Heart right ventricle (tissue), 16 donors: ENCODE measurements at regions not wholly inside any gene's neighbourhood (a gene's known extent, or its start where the extent isn't known, plus 50 kb on each side); places are given as distances from the start of the nearest gene placed in this dataset.

Experiments
- ATAC-seq, 8 donors: fragments of 200-7000 bp; cut with Tn5 transposase; one replicate each; pipeline ENCODE4 v1.9.1; 2020; ENCODE audit warnings: mild to moderate bottlenecking in 8 of 8, moderate library complexity in 8 of 8, moderate number of reproducible peaks in 1 of 8
- DNase-seq, 2 donors: peaks; one replicate each; pipeline ENCODE4 v3.0.0-alpha.2; 2020
- H3K27ac ChIP-seq, 10 donors: fragments of 200-600 bp; sonication (generic) in 2 of 10; one replicate each; pipeline versions ENCODE4 v1.5.0 to v1.8.0; 2020 to 2022; ENCODE audit warnings: mild to moderate bottlenecking in 3 of 10
- H3K27me3 ChIP-seq, 7 donors: fragments of 200-600 bp; one replicate each; pipeline ENCODE4 v1.8.0; 2021 to 2022; ENCODE audit warnings: mild to moderate bottlenecking in 2 of 7
- H3K36me3 ChIP-seq, 9 donors: fragments of 200-600 bp; sonication (generic) in 1 of 9; one replicate each; pipeline versions ENCODE4 v1.5.0 to v1.8.0; 2020 to 2022; ENCODE audit warnings: mild to moderate bottlenecking in 2 of 9
- H3K4me1 ChIP-seq, 9 donors: fragments of 200-600 bp; sonication (generic) in 1 of 9; one replicate each; pipeline versions ENCODE4 v1.5.0 to v1.8.0; 2020 to 2022; ENCODE audit warnings: mild to moderate bottlenecking in 4 of 9
- H3K4me3 ChIP-seq, 10 donors: fragments of 200-600 bp; sonication (generic) in 2 of 10; one replicate each; pipeline versions ENCODE4 v1.5.0 to v1.8.0; 2020 to 2022; ENCODE audit warnings: mild to moderate bottlenecking in 7 of 10, moderate library complexity in 2 of 10
- H3K9me3 ChIP-seq, 11 donors: fragments of 200-600 bp in 10 of 11; sonication (generic) in 2 of 11; one replicate each; pipeline versions ENCODE4 v1.5.0 to v1.8.0; 2013 to 2022; ENCODE audit warnings: mild to moderate bottlenecking in 2 of 11, control low read depth in 1 of 11, moderate library complexity in 1 of 11
- WGBS, 2 donors: extraction: QIAGEN DNeasy Blood & Tissue Kit; methylation state at CpG; one replicate each; pipeline ENCODE4 v1.1.7; 2013; ENCODE audit warnings: inconsistent platforms in 1 of 2; 5-methylcytosine and 5-hydroxymethylcytosine counted together
- intact Hi-C, 10 donors: fragments of 100-400 bp; cut with DNase I; formaldehyde crosslinking; loops; one replicate each; pipeline versions ENCODE4 v1.11.1 to v1.14.2; 2022
- TF ChIP-seq, protein P1 (sequence below), 9 donors: fragments of 200-600 bp; sonication (generic) in 2 of 9; IDR thresholded peaks; one replicate each; pipeline versions ENCODE4 v1.5.0 to v1.8.0; 2021 to 2022; ENCODE audit warnings: antibody characterized with exemption in 9 of 9, mild to moderate bottlenecking in 5 of 9, moderate library complexity in 1 of 9
- donor health status: Arrhythmogenic right ventricular cardiomyopathy.
- donor health status: ischemic (EF 13 %, LVEDD 7.1; RV severe dilation, severe dysfunction).
- donor health status: healthy with polysubstance abuse.
- donor health status: DM: no; HTN: yes; CAD: no.
- donor health status: DM: no; HTN: no; CAD: no.
- donor health status: ischemic (EF 25% LVEDD 6.9; RV normal size, moderate dysfunction).
- donor health status: ischemic (EF 25% LVEDD 5.7; RV mildly dilated, moderate dysfunction).
- donor health status: healthy.
- donor health status: DM: yes; HTN: yes; CAD: no.
- donor health status: Ischemic cardiomyopathy.
- donor health status: ischemic (EF 35%, LVEDD 5.7; RV mildly dilated, moderate dysfunction).
- donor health status: nonischemic (EF 11% LVEDD 7.7; RV severe dilation, severe dysfunction).
- donor health status: DM: yes; HTN: yes; CAD: no.
- donor health status: PGD.
- donor health status: ischemic (EF 29% LVEDD 5.4; RV normal size, mild dysfunction).
- donor health status: nonischemic (EF 23%, LVEDD 6.1; RV moderate dilation, normal function).

- H3K27ac ChIP-seq, result no peak overlapping the region
- intact Hi-C loops, result no loop called here
- H3K4me3 ChIP-seq, result no peak overlapping the region
- no peaks in the 10 kb centered on the region for H3K36me3 ChIP-seq
- WGBS, 2 donors, result 71 to 79% methylated on average over 2 of the region's 2 CpGs
- H3K9me3 ChIP-seq, result peaks cover 0 to 2% (median 0%) of the 10 kb centered on the region in 11 donors
- TF ChIP-seq, protein P1, sequence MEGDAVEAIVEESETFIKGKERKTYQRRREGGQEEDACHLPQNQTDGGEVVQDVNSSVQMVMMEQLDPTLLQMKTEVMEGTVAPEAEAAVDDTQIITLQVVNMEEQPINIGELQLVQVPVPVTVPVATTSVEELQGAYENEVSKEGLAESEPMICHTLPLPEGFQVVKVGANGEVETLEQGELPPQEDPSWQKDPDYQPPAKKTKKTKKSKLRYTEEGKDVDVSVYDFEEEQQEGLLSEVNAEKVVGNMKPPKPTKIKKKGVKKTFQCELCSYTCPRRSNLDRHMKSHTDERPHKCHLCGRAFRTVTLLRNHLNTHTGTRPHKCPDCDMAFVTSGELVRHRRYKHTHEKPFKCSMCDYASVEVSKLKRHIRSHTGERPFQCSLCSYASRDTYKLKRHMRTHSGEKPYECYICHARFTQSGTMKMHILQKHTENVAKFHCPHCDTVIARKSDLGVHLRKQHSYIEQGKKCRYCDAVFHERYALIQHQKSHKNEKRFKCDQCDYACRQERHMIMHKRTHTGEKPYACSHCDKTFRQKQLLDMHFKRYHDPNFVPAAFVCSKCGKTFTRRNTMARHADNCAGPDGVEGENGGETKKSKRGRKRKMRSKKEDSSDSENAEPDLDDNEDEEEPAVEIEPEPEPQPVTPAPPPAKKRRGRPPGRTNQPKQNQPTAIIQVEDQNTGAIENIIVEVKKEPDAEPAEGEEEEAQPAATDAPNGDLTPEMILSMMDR (IDR thresholded peaks at IDR 0.05), result no peak
- H3K4me1 ChIP-seq, result peaks cover 0 to 6% (median 0%) of the 10 kb centered on the region in 9 donors
- H3K27me3 ChIP-seq, result no peaks in the 10 kb centered on the region
- ATAC-seq (no peak), DNase-seq (no peak)
Observed at GRCh38 chr15:49752517-49752916, 131.7 kb downstream of the DTWD1 start.

DNA sequence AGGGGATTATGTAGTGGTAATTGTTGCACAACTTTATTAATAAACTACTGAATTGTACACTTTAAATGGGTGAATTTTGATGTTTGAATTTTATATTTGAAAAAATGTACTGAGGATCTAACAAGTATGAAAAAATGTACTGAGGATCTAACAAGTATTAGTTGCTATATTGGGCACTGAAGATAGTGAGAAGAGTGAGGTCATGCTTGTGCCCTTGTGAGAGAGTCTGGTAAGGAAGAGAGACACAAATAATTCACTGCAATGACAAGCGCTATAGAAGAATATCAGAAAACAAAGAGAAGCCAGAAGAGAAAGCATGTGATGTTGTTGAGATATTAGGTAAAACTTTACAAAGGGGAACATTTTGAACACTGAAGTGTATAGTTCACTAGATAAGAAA, 137.6 kb downstream of the DTWD1 start:
- Histone ChIP-seq H3K4me1 (no peaks in the 10 kb centered on the region), H3K4me3 (no peak overlapping the region), H3K27ac (peak overlapping the region in 2 of 10 donors; percentile 12 to 19), H3K27me3 (no peaks in the 10 kb centered on the region), H3K9me3 (peaks cover 0 to 50% (median 27%) of the 10 kb centered on the region in 11 donors), H3K36me3 (no peaks in the 10 kb centered on the region)
- TF ChIP-seq, protein P1 (IDR thresholded peaks at IDR 0.05), result no peak
- ATAC-seq (peak in 1 of 8 donors; percentile 52), DNase-seq (no peak)
- intact Hi-C loops, result no loop called here
- 60 to 69% methylated on average over 1 of the region's 1 CpG for WGBS, 2 donors

DNA sequence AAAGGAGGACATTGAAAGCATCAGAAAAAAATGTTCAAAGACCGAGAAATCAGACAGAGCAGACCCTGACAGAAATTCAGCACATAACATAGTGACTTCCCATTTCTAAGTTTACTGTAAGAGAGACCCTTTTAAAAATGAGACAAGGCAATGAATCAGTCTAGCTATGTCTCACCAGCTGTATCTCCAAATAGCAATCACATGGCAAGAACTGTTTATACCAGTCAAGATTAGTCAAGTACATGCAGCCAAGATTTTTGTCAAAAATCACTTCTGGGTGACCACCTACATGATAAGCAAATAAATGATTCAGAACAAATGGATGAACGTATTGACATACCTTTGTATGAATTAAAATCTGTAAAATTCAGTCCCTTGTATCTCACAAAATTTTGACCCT, 138.0 kb downstream of the DTWD1 start:
- no peak for ATAC-seq
- 62 to 63% methylated on average over 2 of the region's 2 CpGs for WGBS, 2 donors
- TF ChIP-seq, protein P1 (IDR thresholded peaks at IDR 0.05), result no peak

DNA sequence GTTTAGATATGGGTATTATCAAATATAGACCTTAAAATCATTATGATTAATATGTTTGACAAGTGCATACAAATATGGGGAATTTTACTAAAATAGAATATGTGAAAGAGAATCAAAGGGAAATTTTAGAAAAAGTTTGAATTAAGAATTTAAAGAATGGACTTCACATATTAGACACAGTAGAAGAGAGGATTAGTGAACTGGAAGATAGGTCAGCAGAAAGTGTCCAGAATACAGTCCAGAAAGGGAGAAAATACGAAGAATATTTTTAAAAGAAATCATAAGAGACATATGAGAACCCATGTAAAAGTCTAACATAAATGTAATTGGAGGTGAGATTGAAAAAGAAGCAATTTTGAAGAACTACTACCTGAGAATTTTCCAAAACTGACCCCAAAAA, 139.9 kb downstream of the DTWD1 start:
- Histone ChIP-seq H3K4me1 (no peaks in the 10 kb centered on the region), H3K36me3 (no peaks in the 10 kb centered on the region), H3K9me3 (peaks cover 0 to 73% (median 37%) of the 10 kb centered on the region in 11 donors), H3K4me3 (no peak overlapping the region), H3K27ac (no peak overlapping the region), H3K27me3 (no peaks in the 10 kb centered on the region)
- no peak for ATAC-seq
- TF ChIP-seq, protein P1 (IDR thresholded peaks at IDR 0.05), result no peak
- intact Hi-C loops, result loop anchor here in 1 of 10 donors (10.0 kb wide), 1 partner anchor 56 kb away; no protein-coding TSS in a partner anchor
- 74 to 82% methylated on average over 1 of the region's 1 CpG for WGBS, 2 donors
- DNase-seq, result no peak

More for the DNA sequence above, 138.0 kb downstream of the DTWD1 start:
- intact Hi-C loops, result no loop called here
- H3K27ac ChIP-seq, result peak overlapping the region in 2 of 10 donors; percentile 12 to 19
- no peak overlapping the region for H3K4me3 ChIP-seq
- DNase-seq, result no peak
- no peaks in the 10 kb centered on the region for H3K36me3 ChIP-seq
- peaks cover 0 to 54% (median 27%) of the 10 kb centered on the region in 11 donors for H3K9me3 ChIP-seq
- H3K27me3 ChIP-seq, result no peaks in the 10 kb centered on the region
- H3K4me1 ChIP-seq, result no peaks in the 10 kb centered on the region
